SK-N-SH treated with all-trans-retinoic acid at 6 μM for 48 hours (cell line): ENCODE measurements at regions not wholly inside any gene's neighbourhood (a gene's known extent, or its start where the extent isn't known, plus 50 kb on each side); places are given as distances from the start of the nearest gene placed in this dataset.

Source experiments
- ARNTL ChIP-seq: fragments of 450-650 bp; formaldehyde crosslinking; IDR thresholded peaks from 2 replicates; pipeline ENCODE4 v1.5.0; 2020; ENCODE audit warnings: low read depth, mild to moderate bottlenecking, moderate library complexity, borderline replicate concordance
- CSDC2 ChIP-seq: fragments of 250-450 bp; sonication (Bioruptor Pico); IDR thresholded peaks from 2 replicates; pipeline ENCODE4 v1.5.0; 2020; ENCODE audit warnings: mild to moderate bottlenecking, moderate library complexity
- ESRRG ChIP-seq: fragments of 250-450 bp; sonication (Bioruptor Pico); IDR thresholded peaks from 2 replicates; pipeline ENCODE4 v1.6.1; 2021; ENCODE audit warnings: mild to moderate bottlenecking
- TCF4 ChIP-seq: fragments of 250-450 bp; sonication (Bioruptor Pico); IDR thresholded peaks from 2 replicates; pipeline ENCODE4 v1.8.0; 2021; ENCODE audit warnings: mild to moderate bottlenecking, moderate library complexity, borderline replicate concordance
- ZNF70 ChIP-seq: fragments of 450-650 bp; formaldehyde crosslinking; IDR thresholded peaks from 2 replicates; pipeline ENCODE4 v1.5.0; 2020; ENCODE audit warnings: mild to moderate bottlenecking, moderate library complexity
- TF ChIP-seq, protein P1 (sequence below): fragments of 250-450 bp; sonication (Bioruptor Pico); IDR thresholded peaks from 2 replicates; pipeline ENCODE4 v1.5.1; 2020; ENCODE audit warnings: low read depth, mild to moderate bottlenecking, moderate library complexity
- TF ChIP-seq, protein P2 (sequence below): fragments of 250-450 bp; sonication (Bioruptor Pico); IDR thresholded peaks from 2 replicates; pipeline ENCODE4 v1.8.0; 2021; ENCODE audit warnings: low read depth, mild to moderate bottlenecking, moderate library complexity, borderline replicate concordance
- TF ChIP-seq, protein P3 (sequence below): fragments of 250-450 bp; sonication (Bioruptor Pico); IDR thresholded peaks from 2 replicates; pipeline ENCODE4 v1.8.0; 2020; ENCODE audit warnings: mild to moderate bottlenecking, moderate library complexity, borderline replicate concordance

DNA sequence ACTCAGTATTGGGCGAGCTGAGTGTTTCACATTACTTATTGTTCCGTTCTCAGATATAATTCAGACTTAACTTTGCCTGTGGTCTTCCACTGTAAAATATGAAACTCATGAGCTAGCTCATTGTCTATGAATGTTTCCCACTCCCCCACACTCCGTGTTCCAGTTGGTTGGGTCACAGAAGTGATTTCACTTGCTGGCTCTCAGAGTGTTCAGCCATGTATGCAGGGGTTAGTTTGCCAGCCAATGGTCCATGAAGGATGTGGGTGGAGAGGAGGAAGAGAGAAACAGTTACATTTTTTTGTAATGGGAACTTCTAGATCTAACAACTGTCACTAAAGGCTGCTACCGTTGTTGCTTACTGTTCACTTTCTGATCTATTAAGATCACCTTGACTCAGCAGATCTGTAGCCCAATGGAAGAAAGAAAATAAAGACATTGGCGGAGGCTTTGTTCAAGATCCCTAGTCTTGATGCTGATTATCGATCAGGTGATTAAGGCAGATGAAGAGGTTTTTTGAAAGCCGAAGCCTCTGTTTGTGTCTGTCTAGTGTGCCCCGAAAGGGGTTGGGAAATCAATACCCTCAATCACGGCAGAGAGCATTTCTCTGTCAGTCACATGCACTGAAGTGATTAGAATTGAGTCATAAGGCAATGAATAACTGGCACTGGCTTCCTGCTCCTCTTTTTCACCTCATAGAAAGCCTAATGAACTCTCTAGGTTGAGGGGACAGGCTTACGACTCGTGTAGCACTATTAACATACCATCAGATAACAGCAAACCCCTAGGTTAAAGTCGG is 279.7 kb upstream of the FIGN start:
- TF ChIP-seq CSDC2 (CRISPR knock-in tag): no peak
- TF ChIP-seq, protein P1, sequence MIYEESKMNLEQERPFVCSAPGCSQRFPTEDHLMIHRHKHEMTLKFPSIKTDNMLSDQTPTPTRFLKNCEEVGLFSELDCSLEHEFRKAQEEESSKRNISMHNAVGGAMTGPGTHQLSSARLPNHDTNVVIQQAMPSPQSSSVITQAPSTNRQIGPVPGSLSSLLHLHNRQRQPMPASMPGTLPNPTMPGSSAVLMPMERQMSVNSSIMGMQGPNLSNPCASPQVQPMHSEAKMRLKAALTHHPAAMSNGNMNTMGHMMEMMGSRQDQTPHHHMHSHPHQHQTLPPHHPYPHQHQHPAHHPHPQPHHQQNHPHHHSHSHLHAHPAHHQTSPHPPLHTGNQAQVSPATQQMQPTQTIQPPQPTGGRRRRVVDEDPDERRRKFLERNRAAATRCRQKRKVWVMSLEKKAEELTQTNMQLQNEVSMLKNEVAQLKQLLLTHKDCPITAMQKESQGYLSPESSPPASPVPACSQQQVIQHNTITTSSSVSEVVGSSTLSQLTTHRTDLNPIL: no peak
- TF ChIP-seq, protein P2, sequence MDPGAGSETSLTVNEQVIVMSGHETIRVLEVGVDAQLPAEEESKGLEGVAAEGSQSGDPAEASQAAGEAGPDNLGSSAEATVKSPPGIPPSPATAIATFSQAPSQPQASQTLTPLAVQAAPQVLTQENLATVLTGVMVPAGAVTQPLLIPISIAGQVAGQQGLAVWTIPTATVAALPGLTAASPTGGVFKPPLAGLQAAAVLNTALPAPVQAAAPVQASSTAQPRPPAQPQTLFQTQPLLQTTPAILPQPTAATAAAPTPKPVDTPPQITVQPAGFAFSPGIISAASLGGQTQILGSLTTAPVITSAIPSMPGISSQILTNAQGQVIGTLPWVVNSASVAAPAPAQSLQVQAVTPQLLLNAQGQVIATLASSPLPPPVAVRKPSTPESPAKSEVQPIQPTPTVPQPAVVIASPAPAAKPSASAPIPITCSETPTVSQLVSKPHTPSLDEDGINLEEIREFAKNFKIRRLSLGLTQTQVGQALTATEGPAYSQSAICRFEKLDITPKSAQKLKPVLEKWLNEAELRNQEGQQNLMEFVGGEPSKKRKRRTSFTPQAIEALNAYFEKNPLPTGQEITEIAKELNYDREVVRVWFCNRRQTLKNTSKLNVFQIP (CRISPR knock-in tag): no peak
- TF ChIP-seq, protein P3, sequence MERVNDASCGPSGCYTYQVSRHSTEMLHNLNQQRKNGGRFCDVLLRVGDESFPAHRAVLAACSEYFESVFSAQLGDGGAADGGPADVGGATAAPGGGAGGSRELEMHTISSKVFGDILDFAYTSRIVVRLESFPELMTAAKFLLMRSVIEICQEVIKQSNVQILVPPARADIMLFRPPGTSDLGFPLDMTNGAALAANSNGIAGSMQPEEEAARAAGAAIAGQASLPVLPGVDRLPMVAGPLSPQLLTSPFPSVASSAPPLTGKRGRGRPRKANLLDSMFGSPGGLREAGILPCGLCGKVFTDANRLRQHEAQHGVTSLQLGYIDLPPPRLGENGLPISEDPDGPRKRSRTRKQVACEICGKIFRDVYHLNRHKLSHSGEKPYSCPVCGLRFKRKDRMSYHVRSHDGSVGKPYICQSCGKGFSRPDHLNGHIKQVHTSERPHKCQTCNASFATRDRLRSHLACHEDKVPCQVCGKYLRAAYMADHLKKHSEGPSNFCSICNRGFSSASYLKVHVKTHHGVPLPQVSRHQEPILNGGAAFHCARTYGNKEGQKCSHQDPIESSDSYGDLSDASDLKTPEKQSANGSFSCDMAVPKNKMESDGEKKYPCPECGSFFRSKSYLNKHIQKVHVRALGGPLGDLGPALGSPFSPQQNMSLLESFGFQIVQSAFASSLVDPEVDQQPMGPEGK (CRISPR knock-in tag): no peak
- TF ChIP-seq ESRRG: no peak
- TF ChIP-seq TCF4: no peak
- TF ChIP-seq ZNF70: no peak
- no peak for TF ChIP-seq ARNTL (CRISPR knock-in tag)
